GM21515 (cell line): ENCODE measurements at regions not wholly inside any gene's neighbourhood (a gene's known extent, or its start where the extent isn't known, plus 50 kb on each side); places are given as distances from the start of the nearest gene placed in this dataset.

Experiments
- ATAC-seq: cut with Tn5 transposase; IDR thresholded peaks from one replicate; pipeline ENCODE4 v1.9.1; 2021; ENCODE audit not compliant: unreplicated experiment

DNA sequence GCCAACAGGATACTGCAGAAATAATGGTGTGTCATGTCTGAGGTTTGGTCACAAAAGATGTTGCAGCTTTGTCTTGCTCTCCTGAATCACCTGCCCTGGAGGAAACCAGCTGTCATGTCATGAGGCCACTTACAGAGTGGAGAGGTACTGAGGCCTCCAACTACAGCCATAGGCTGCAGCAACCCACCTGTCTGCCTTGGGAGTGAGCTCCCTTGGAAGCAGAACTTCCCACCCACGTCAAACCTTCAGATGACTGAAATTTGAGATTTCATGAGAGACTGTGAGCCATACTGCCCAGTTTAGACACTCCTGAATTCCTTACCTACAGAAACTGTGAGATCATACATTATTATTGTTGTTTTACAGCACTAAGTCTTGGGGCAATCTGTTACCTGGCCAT, 475.9 kb downstream of the HS3ST3B1 start:
- no peak for ATAC-seq

DNA sequence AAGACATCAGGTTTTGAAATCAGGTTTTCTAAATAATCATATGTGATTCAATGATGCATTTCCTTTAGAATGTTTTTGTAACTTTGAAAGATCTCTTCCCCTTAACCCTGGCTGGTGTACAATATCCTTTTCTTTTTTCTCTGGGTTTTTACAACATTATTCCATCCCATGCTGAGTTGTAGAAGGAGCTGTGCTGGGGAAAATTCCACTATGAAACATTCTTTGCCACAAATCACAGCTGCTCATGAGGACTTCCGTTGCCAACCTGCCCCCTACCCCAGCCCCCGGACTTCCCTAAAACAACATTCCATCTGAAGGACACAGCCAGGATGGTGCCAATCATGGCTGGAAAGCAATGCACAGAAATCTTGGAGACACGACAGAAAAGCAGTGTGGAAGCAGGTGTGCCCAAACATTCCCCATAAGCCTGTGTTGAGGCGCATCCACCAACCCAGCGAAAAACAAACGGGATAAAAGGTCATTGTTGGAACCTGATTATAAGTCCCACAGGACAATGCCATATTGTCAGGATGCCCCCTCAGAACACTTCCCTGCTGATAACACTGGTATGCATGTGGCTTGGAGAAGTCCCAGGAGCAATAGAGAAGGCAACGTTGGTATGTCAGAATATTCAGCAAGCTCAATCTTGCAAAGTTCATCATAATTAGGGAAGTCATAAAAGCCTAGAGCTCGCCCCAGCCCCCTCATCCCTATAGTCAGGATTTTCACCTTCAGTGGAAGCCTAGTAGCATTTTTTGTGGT, 475.0 kb downstream of the HS3ST3B1 start:
- ATAC-seq = no peak

- no peak for ATAC-seq
These were observed 473.9 kb downstream of the HS3ST3B1 start for GRCh38 chr17:14774774-14775173.

DNA sequence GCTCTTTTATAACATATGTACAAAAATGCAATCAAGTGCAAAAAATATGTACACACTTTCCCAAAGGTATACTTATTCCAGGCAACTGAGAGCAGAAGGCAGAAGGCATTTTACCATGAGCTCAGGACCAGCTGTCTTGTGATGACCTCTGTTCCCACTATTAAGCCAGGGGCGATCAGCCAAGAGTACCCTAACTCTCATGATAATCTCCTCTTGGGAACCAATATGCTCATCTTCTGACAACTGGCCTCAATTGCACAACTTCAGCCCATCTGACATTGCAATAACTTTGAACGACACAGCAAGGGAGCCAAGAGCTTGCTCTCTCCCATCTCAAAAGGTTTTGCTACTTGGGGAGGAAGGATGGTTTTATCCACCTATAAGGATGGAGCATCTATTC, 471.9 kb downstream of the HS3ST3B1 start:
- no peak for ATAC-seq

- ATAC-seq = no peak
These were observed 470.7 kb downstream of the HS3ST3B1 start for GRCh38 chr17:14771543-14771942.

GRCh38 chr17:14768923-14769322, 468.0 kb downstream of the HS3ST3B1 start:
- no peak for ATAC-seq

DNA sequence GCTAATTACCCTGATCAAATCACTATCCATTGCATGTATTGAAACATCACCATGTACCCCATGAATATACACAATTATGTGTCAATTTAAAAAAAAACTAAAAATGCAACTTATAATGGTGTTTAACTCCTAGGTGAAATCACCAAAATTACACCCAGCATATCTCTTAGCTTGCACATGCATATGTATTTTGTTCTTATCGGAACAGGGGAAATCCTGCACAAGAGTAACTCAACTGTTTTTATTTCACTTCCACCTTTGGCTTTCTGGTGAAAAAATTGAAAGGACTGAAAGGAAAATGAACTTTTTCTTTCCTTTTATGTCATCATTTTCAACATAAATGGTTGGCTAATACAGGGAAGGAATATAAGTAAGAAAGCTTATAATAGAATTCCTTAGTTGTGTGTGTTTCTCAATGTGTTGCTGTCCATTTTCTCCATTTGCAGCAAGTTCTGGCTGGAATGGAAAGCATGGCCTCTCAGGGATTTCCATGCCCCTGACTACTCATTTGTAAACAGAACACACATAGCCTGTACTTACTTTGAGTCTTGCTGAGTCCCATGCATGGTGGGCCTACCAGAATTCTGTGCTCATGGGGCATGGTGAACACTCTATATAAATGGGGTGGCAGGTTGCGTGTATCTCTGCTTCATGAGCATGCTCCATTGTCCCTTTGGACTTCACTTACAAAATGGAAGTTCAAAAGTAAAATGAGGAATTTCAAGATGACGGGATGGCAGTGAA, 462.0 kb downstream of the HS3ST3B1 start:
- ATAC-seq = no peak

DNA sequence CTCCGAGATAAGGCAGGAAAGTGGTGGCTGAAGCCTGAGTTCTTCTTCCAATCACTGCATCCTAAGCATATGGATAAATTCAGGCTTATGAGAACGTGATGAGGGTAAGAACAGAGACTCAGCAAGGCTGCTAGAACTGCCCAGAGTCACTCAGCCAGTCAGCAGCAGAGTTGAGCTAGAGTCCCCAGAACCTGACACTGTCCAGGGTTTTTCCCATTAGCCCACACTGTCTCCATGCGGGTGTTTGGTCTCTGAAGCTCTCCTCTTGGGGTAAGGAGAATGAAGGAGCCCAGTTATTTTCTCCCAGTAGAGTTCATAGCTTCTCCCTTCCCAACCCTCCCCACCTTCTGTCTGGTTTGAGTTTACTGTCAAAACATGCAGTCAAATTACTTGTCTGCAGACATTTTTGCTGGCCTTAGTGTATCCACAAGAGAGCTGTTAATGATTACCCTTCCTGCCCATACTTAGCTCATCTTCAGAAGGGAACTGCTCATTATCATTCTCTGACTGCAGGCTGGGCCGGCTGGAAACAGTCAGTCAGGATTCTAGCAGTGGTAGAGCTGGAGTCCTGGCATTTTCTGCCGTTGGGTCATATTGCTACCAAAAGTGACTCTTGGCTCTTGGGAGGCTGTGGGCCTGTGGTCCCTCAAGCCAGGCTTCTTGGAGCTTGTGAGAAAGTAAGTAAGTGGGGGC, 460.0 kb downstream of the HS3ST3B1 start:
- peak; percentile 60 for ATAC-seq

- peak; percentile 25 for ATAC-seq
These were observed 459.3 kb downstream of the HS3ST3B1 start for GRCh38 chr17:14760212-14760611.

- ATAC-seq = no peak
These were observed 458.4 kb downstream of the HS3ST3B1 start for GRCh38 chr17:14759325-14759724.

DNA sequence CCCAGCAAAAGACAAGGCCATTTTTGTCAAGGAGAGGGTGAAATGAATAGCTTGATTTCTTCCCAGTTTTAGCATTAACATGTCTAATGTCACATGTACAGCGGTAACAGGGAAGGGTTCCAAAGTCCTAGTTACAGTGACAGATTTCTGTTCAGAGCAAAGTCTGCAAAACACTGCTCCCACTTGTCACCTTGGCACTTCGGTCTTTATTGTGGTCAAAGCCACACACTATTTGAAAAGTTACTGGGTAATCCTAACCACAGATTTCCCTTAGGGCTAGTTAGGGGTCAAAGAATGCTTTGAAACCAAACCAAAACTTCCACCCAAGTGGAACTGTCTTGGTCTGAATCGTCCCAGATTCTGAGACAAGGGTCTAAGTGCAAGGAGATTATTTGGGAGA, 455.6 kb downstream of the HS3ST3B1 start:
- ATAC-seq = no peak

DNA sequence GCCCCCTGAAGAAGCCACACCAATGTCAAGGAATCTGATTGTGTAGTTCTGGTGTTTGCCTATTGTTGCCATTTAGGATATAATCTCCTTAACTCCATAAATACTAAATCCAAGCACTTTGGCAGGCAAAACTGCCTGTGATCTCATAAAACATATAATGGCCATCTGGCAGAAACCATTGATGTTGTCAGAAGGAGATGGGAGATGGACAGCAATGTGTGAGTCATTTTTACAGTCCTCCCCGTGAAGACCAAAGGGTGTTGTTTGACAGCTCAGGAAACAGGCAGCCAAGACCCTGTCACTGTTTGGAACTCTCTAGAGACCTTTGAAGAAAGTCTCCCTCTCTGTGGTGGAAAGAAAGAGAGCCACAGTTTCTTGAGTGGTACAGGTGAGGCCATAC, 454.1 kb downstream of the HS3ST3B1 start:
- no peak for ATAC-seq

DNA sequence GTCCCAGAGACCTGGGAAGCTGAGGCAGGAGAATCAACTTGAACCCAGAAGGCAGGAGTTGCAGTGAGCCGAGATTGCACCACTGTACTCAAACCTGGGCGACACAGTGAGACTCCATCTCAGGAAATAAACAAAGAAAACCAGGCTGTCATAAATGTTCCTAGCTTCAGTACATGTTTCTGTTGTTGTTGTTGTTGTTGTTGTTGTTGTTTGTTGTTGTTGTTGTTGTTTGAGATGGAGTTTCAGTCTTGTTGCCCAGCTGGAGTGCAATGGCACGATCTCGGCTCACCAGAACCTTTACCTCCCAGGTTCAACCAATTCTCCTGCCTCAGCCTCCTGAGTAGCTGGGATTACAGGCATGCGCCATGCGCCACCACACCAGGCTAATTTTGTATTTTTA, 452.5 kb downstream of the HS3ST3B1 start:
- ATAC-seq = no peak

DNA sequence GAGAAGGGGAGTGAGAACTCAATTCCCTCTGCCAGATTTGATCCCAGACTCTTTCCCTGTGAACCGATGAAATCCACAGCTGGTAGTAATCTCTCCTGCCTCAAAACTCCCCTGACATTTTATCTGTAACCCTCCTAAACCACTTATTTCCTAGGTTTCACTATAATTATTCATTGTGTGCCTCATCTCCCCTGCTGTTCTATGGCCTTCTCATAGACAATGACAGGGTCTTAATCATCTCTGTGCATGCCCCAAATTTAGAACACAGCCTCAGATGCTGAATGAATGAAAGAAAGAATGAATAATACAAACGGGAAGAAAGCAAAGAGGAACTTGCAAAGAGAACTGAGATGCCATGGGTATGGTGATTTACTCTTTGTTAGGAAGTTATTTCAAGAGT, 451.1 kb downstream of the HS3ST3B1 start:
- no peak for ATAC-seq

- no peak for ATAC-seq
These were observed 450.0 kb downstream of the HS3ST3B1 start for GRCh38 chr17:14750866-14751265.

GRCh38 chr17:14749269-14749668, 448.4 kb downstream of the HS3ST3B1 start:
- no peak for ATAC-seq

DNA sequence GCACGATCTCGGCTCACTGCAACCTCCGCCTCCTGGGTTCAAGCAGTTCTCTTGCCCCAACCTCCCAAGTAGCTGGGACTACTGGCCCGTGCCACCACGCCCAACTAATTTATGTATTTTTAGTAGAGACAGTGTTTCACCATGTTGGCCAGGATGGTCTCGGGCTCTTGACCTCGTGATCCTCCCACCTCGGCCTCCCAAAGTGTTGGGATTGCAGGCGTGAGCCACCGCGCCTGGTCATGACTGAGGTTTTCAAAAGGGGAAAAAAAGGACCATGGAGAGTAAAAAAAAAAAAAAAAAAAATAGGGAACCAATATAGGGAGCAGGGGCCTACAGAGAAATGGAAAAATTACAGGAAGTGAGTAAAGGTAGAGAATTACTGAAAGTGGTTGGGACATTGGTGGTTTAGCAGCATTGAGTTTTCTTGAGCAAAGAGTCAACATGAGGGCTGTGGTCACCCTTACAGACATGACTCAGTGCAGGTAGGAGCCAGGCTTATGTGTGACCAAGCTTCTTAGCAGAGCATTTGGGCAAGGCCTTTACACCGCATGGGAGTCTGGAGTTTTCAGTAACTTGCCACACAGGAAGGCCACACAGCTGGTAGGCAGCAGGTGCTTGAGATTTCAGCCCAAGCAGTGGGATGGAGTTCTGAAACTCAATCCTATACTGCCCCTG, 447.3 kb downstream of the HS3ST3B1 start:
- ATAC-seq = peak; percentile 73

GRCh38 chr17:14747603-14747950, 446.7 kb downstream of the HS3ST3B1 start:
- ATAC-seq = no peak

DNA sequence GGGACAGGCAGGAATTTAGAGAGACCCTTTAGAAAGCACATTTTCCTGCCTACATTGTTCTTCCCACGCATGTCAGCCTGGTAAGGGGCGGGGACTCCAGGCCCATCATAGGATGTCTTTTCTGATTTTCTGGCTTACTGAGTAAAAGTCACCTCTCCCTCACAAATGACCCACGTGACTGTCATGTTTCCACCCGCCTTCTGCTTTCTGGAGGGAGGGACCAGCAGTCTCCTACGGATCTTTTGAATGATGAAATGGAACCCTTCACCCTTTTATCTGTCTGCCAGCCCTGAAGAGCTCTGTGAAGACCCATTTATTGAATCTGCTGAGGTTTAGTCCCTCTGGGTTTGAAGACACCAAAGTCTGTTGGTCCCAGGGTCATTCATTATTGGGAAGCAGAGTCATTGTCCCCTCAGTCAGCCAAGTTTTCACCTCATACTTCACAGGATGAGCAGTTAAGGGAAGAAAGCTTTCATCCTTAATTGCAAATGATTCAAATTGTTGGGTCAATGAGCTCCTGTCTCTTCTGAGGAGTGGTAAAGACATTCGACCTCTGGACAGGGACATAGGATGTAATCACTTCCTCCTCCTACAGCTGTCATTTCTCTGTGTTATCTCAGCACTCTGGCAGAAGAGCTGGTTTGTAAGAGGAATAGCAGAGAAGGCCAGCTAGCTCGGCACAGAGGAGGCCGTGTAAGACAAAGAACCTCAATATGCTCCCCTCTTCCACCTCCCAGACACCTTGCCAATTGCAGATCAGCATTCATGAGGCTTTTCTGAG, 446.1 kb downstream of the HS3ST3B1 start:
- no peak for ATAC-seq

GRCh38 chr17:14745541-14745940, 444.7 kb downstream of the HS3ST3B1 start:
- ATAC-seq = no peak
